ENCODE measurements at regions not wholly inside any gene's neighbourhood (a gene's known extent, or its start where the extent isn't known, plus 50 kb on each side); places are given as distances from the start of the nearest gene placed in this dataset.

DNA sequence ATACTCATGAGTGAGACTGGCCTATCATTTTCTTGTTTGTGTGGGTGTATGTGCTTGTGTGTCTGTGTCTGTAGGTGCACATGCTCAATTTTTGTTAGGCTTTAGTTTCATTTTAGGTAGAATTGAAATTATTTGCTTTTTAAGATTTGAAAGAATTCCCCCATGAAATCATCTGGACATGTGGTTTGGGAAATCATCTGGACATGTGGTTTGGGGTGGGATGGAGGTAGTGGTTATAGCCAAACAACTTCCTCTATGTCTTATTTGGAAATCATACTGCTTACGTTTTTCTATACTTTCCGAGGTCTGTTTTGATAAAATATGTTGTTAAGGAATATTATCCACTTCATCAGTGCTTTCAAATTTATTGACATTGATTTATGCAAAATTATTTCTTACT is 485.4 kb upstream of the CLINT1 start:
- intact Hi-C loops (cut with DNase I; ENCODE audit: low total_unique reads): no loop called here
- no peak for DNase-seq (ENCODE audit: low spot score in 2 of 2)
- no peak for TF ChIP-seq POLR2A (IDR thresholded peaks at IDR 0.05)
- TF ChIP-seq, protein P1, sequence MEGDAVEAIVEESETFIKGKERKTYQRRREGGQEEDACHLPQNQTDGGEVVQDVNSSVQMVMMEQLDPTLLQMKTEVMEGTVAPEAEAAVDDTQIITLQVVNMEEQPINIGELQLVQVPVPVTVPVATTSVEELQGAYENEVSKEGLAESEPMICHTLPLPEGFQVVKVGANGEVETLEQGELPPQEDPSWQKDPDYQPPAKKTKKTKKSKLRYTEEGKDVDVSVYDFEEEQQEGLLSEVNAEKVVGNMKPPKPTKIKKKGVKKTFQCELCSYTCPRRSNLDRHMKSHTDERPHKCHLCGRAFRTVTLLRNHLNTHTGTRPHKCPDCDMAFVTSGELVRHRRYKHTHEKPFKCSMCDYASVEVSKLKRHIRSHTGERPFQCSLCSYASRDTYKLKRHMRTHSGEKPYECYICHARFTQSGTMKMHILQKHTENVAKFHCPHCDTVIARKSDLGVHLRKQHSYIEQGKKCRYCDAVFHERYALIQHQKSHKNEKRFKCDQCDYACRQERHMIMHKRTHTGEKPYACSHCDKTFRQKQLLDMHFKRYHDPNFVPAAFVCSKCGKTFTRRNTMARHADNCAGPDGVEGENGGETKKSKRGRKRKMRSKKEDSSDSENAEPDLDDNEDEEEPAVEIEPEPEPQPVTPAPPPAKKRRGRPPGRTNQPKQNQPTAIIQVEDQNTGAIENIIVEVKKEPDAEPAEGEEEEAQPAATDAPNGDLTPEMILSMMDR (IDR thresholded peaks at IDR 0.05): no peak
- 77 to 85% methylated on average over 2 of the region's 2 CpGs for WGBS, 2 donors
- no peak overlapping the region for H3K4me3 ChIP-seq (ENCODE audit: low read depth, poor library complexity, severe bottlenecking)

- 56 to 59% methylated on average over 1 of the region's 1 CpG for WGBS, 2 donors
- intact Hi-C loops (cut with DNase I; ENCODE audit: low total_unique reads): no loop called here
- no peak for DNase-seq (ENCODE audit: low spot score in 2 of 2)
- no peak overlapping the region for H3K4me3 ChIP-seq (ENCODE audit: low read depth, poor library complexity, severe bottlenecking)
- TF ChIP-seq, protein P1 (IDR thresholded peaks at IDR 0.05): no peak
- TF ChIP-seq POLR2A (IDR thresholded peaks at IDR 0.05): no peak
Measured at GRCh38 chr5:158340608-158341007, 481.7 kb upstream of the CLINT1 start.

DNA sequence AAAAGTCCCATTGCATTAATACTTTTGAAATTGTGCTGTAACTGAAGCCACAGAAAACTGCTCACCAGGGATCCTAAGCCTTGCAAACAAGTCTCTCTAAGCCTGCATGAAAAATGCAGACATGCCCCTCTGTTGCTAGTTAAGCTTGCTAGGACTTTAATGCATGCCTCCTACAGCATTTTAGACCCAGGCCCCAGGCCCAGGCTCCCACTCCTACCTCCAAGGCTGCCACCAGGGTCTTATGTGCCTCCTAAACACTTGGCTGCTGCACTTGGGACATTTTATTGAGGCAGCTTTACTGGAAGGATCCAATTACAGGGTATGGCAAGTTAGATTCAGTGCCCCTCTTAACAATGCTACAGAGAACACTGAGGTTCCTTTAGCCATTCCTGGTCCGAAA is 467.3 kb upstream of the CLINT1 start:
- no peak for DNase-seq (ENCODE audit: low spot score in 2 of 2)
- no peak overlapping the region for H3K4me3 ChIP-seq (ENCODE audit: low read depth, poor library complexity, severe bottlenecking)
- WGBS, 2 donors: 79 to 85% methylated on average over 1 of the region's 1 CpG
- intact Hi-C loops (cut with DNase I; ENCODE audit: low total_unique reads): no loop called here
- TF ChIP-seq, protein P1 (IDR thresholded peaks at IDR 0.05): no peak
- TF ChIP-seq POLR2A (IDR thresholded peaks at IDR 0.05): no peak

DNA sequence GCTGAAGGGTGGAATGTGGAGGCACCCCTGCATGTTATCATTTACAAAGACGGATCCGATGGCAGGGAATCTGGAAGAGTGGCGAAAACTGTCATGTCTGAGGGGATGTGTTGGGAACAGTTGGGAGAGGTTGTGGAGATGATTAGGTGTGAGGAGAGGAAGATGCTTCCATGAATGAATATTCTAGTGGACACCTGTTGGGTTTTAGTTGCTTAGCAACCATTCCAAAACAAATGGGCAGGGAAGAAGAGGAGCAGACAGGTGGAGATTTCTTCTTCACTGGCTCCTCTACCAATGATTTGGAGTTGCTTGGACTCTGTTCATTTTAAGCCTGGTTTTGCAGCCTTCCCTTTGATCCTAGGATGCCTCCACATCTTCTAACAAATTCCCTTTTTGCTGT is 465.3 kb upstream of the CLINT1 start:
- DNase-seq (ENCODE audit: low spot score in 2 of 2): no peak
- intact Hi-C loops (cut with DNase I; ENCODE audit: low total_unique reads): no loop called here
- TF ChIP-seq, protein P1 (IDR thresholded peaks at IDR 0.05): no peak
- no peak for TF ChIP-seq POLR2A (IDR thresholded peaks at IDR 0.05)
- H3K4me3 ChIP-seq (ENCODE audit: low read depth, poor library complexity, severe bottlenecking): no peak overlapping the region
- 90 to 99% methylated on average over 3 of the region's 3 CpGs for WGBS, 2 donors

- no peak for DNase-seq (ENCODE audit: low spot score in 2 of 2)
- H3K4me3 ChIP-seq (ENCODE audit: low read depth, poor library complexity, severe bottlenecking): no peak overlapping the region
- WGBS, 2 donors: 58 to 70% methylated on average over 1 of the region's 1 CpG
- TF ChIP-seq, protein P1 (IDR thresholded peaks at IDR 0.05): no peak
- no peak for TF ChIP-seq POLR2A (IDR thresholded peaks at IDR 0.05)
- intact Hi-C loops (cut with DNase I; ENCODE audit: low total_unique reads): no loop called here
Measured at GRCh38 chr5:158322620-158323019, 463.7 kb upstream of the CLINT1 start.

GRCh38 chr5:158320934-158321333 is 462.0 kb upstream of the CLINT1 start:
- TF ChIP-seq POLR2A (IDR thresholded peaks at IDR 0.05): no peak
- TF ChIP-seq, protein P1 (IDR thresholded peaks at IDR 0.05): no peak
- H3K4me3 ChIP-seq (ENCODE audit: low read depth, poor library complexity, severe bottlenecking): no peak overlapping the region
- intact Hi-C loops (cut with DNase I; ENCODE audit: low total_unique reads): no loop called here
- no peak for DNase-seq (ENCODE audit: low spot score in 2 of 2)
- WGBS, 2 donors: 79 to 80% methylated on average over 5 of the region's 5 CpGs

Measured in lower leg skin (tissue), 4 donors.